Loucy (cell line): ENCODE measurements at regions not wholly inside any gene's neighbourhood (a gene's known extent, or its start where the extent isn't known, plus 50 kb on each side); places are given as distances from the start of the nearest gene placed in this dataset.

ENCODE experiments used
- EZH2phosphoT487 ChIP-seq: fragments of 200-600 bp; IDR thresholded peaks from 2 replicates; pipeline ENCODE4 v1.6.1; 2018; ENCODE audit warnings: antibody characterized with exemption, mild to moderate bottlenecking, moderate library complexity, borderline replicate concordance
- TF ChIP-seq, protein P1 (sequence below): fragments of 200-600 bp; sonication (generic); conservative IDR thresholded peaks from 2 replicates; pipeline ENCODE4 v1.5.1; 2014; ENCODE audit warnings: mild to moderate bottlenecking, antibody characterized with exemption, low read length

- TF ChIP-seq, protein P1, sequence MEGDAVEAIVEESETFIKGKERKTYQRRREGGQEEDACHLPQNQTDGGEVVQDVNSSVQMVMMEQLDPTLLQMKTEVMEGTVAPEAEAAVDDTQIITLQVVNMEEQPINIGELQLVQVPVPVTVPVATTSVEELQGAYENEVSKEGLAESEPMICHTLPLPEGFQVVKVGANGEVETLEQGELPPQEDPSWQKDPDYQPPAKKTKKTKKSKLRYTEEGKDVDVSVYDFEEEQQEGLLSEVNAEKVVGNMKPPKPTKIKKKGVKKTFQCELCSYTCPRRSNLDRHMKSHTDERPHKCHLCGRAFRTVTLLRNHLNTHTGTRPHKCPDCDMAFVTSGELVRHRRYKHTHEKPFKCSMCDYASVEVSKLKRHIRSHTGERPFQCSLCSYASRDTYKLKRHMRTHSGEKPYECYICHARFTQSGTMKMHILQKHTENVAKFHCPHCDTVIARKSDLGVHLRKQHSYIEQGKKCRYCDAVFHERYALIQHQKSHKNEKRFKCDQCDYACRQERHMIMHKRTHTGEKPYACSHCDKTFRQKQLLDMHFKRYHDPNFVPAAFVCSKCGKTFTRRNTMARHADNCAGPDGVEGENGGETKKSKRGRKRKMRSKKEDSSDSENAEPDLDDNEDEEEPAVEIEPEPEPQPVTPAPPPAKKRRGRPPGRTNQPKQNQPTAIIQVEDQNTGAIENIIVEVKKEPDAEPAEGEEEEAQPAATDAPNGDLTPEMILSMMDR = no peak
- no peak for TF ChIP-seq EZH2phosphoT487
Measured at GRCh38 chr1:229205854-229206253, 65.1 kb upstream of the RAB4A start.
